ENCODE measurements at regions not wholly inside any gene's neighbourhood (a gene's known extent, or its start where the extent isn't known, plus 50 kb on each side); places are given as distances from the start of the nearest gene placed in this dataset.

DNA sequence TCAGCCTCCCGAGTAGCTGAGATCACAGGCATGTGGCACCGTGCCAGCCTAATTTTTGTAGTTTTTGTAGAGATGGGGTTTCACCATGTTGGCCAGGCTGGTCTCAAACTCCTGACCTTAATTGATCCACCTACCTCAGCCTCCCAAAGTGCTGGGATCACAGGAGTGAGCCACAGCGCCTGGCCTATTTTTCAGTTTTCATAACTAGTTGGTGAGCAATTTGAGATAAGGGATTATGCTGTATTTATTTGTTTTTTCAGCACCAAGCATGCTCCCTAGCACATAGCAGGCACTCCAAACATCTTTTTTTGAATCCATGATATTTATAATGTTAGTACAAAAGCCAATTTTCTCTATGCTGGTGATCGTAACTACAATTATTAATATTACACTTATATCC, 541.2 kb downstream of the SNAPC1 start:
- no peak for DNase-seq

GRCh38 chr14:62304257-62304656, 542.0 kb downstream of the SNAPC1 start:
- no peak for DNase-seq

- no peak for DNase-seq
Measured at GRCh38 chr14:62307844-62308243, 545.6 kb downstream of the SNAPC1 start.

GRCh38 chr14:62308316-62308715, 546.1 kb downstream of the SNAPC1 start:
- DNase-seq: no peak

GRCh38 chr14:62308891-62309290, 546.7 kb downstream of the SNAPC1 start:
- DNase-seq: no peak

DNA sequence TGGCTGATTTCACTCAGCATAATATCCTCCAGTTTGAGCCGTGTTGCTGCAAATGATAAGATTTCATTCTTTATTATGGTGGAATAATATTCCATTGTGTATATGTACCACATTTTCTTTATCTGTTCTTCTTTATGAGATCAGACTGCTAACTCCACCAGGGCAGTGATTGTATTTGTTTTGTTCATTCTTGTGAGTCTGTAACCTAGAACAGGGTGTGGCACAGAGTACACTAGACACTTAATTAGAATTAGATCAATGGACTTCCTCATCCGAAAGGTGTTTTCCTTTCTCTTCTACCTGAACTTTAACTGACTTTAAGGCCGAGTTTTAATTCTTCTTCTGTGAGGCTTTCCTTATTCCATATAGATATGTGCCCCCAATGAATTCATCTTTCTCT, 551.0 kb downstream of the SNAPC1 start:
- no peak for DNase-seq

DNA sequence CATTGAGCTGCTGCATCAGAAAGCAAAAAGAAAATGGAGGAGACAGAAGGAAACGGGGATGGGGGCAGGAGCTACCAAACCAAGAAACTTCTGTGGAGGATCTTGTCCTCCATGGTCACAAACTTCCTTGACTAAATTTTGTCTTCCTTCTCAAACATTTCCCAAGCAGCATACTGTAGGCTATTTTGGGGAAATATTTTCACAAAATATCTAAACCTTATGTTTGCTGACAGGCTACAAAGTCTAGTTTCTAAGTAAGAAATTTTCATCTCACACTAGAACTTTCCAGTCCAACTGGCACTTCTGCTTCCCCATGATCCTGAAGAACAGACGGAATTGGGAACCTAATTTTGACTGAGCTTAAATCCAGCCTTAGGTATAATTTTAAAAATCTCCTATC, 552.0 kb downstream of the SNAPC1 start:
- DNase-seq: no peak

DNA sequence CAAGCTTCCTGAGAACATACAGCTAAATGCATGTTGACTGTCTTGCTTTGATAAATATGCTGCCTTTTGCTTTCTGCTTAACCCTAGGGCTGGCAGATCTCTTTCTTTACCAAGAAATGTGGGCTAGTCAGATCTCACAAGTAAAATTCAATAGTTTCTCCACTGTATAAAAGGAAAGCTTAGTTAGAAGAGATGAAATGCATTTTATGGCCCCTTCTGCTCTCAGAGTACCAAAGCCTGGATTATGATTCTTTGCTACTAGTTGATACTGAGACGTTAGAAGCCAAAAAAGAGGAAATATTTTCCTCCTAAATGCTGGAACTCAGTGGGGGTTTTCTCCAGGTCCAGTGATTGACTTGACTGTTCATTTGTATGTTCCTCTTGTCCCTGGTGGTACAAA, 552.7 kb downstream of the SNAPC1 start:
- no peak for DNase-seq

GRCh38 chr14:62315631-62316030, 553.4 kb downstream of the SNAPC1 start:
- no peak for DNase-seq

GRCh38 chr14:62322216-62322615, 560.0 kb downstream of the SNAPC1 start:
- DNase-seq: no peak

DNA sequence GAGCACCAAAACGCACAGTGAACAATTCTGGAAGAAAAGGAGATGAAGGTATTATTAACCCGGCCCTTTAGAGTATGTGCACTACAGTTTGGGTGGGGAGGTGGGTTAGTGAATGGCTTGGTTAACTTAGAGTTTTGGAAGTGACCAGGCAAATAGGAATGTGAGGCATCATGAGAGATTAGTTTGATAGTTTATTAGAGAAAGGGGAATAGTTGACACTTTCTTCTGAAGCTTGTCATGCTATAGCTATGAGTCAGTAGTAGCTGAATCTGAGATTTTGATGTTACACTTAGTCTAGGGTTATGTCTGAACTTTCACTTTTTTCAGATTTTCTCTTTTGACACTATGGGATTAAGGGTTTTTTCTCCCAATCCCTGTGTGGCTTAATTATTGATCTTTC, 567.2 kb downstream of the SNAPC1 start:
- DNase-seq: no peak

DNA sequence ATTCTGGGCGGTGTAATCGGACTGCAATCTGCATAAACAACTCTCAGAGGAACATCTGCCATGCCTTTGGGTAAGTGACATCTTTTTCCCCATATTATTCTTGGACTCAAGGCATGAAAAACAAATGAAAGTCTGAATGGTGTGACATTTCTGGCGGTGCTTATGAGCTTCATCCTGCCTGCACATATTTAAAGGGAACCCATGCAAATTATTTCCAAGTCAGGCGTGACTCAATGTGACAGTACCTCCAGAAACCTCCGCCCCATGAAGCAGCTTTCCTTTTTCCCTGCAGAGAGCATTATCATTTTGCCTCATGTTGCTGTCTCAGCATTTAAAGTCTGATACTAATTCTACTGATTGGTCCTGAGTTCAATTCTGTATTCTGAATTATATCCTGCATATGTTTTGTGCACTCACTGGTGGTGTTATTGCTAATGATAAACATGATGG, 585.4 kb downstream of the SNAPC1 start:
- DNase-seq: no peak

DNA sequence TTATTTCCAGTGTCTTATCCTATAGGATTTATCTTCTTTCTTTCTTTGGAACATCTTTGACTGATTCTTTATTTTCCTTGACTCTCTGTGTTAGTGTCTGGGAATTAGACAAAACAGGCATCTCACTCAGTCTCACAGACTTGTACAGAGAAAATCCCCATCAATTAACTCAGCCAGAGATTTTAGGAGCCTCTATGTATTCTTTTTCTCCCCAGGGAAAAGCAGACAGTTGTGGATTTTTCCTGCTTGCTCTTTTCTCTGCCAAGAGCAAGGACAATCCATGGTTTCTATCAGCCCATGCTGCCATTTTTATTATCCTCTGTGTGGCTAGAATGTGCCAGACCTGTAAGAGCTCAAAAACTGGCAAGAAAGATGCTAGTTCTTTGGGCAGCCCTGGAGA, 595.1 kb downstream of the SNAPC1 start:
- no peak for DNase-seq

DNA sequence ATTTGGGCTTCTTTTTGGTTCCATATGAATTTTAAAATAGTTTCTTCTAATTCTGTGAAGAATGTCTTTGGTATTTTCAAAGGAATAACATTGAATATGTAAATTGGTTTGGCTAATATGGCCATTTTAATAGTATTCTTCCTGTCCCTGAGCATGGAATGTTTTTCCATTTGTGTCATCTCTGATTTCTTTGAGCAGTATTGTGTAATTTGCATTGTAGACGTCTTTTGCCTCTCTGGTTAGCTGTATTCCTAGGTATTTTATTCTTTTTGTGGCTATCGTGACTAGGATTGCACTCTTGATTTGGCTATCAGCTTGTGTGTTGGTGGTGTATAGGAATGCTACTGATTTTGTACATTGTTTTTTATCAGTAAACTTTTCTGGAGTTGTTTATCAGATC, 601.9 kb downstream of the SNAPC1 start:
- no peak for DNase-seq

DNA sequence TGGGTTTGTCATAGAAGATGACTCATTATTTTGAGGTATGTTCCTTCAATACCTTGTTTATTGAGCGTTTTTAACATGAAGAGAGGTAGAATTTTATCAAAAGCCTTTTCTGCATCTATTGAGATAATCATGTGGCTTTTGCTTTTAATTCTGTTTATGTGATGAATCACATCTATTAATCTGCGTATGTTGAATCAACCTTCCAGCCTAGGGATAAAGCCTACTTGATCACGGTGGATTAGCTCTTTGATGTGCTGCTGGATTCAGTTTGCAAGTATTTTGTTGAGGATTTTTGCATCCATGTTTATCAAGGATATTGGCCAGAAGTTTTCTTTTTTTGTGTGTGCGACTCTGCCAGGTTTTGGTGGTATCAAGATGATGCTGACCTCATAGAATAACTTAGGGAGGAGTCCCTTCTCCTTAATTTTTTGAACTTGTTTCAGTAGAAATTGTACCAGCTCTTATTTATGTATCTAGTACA, 602.6 kb downstream of the SNAPC1 start:
- DNase-seq: peak in 1 of 2 experiments; percentile 20

DNA sequence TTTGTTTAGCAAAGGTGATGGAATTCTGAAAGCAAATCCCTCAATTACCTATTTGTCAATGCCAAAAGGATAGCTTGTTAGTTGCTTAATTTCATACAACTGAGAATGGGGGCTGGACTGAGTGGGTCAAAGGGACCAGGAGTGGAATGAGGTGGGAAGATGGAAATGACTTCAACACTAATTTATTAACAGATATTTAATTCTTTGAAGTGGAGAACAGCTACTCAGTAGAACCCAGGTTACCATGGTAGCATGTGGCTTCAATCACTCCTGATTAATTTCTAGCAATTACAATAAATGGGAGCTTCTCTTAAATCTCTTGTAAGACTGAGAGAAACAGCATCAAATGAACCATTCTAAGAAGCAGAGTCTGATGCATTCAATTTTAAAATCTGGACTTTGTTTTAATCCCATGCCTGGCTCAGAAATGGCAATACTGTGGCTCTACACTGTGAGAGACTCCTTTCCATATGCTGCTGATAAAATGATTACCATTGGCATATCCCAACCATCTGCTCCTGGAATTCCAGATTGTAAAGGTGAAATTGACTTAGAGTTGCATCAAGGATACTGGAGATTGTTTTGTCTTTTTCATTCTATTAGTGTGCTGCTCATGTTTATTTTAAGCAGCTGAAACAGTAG, 607.8 kb downstream of the SNAPC1 start:
- DNase-seq: peak; percentile 89 to 98

GRCh38 chr14:62373944-62374343, 611.7 kb downstream of the SNAPC1 start:
- no peak for DNase-seq

DNA sequence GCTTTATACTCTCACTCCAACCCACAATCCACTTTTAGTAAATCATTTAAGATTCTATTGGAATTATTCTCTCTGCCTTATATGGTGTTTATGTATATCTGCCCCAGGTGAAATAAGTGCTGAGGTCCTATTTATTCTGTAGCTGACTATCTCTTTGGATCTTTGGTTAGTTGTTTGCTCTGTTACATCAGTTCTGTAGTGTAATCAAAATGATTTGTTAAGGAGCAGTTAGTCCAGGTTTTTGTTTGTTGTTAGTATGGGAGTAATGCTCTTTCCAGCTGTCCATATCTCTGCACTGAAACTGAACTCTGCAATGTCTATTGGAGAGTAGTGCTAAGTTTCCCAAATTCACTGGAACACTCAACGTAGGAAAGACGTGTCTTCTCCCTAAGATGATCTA, 615.8 kb downstream of the SNAPC1 start:
- no peak for DNase-seq

DNA sequence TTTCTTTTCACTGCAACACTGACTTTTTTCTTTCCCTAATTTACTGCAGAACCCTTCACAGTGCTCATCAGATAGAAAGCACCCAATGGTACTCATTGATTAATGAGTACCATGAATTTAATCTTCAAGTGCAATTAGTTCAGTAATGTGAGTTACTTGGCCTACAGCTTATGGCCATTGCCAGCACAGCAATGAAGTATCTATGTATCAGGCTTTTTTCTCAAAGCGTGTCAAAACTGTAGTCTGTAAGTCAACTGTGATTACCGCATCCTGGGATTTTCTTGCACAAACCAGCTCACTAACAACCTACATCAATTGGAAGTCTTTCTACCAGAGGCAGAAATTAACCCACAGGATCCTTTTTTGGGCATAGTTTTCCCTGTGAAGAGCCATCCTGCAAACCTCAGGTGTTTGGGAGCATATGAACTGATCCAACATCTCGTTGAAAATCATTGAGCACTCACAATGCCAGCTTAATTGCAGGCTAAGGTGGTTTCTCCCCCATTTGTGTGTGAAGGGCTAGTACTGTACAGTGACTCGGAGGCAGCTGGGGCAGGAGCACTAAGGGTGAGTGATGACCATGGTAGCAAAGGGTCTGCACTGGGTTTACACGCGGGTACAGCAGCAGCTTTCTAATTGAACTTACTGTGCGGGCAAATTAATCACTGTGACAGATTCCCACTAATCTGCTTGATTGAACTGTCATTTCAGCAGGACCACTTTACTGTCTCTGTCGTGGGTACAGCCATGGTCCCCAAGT, 619.3 kb downstream of the SNAPC1 start:
- peak in 1 of 2 experiments; percentile 52 for DNase-seq

DNA sequence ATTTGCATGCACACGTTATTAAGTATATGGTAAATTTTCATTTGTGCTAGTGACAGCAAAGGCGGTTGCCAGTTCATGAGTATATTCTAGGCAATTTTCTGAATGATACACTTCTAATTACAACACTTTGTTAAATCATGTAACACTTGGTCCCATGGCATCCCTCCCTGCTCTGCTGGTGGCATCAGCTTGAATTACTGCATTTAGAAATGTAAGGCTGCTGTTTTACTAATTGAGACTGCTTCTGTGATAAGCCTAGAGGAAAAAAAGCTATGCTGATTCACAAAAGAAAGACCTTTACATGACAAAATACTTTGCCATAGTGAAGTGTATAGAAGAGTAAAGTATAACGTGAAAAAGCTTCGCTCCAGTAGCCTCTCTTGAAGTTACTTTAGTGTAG, 636.1 kb downstream of the KCNH5 start:
- DNase-seq: no peak

- DNase-seq: no peak
Measured at GRCh38 chr14:62409626-62410300, 635.5 kb downstream of the KCNH5 start.

DNA sequence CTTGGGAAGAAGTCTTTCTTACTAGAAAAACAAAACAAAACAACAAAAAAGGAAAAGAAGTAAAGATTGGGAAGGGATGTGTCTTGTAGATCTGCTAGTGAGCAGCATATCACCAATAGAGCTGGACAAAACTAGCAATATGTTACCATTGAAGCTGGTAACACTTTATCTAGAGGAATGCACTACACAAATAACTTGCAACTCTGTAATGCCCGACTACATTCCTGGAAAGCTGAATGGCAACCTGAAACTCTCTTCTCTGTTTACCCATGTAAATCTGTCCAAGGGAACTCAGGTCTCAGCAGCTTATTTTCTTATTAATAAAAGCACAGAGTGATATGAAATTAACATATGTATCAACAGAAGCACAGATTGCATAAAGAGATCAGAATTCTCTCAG, 624.4 kb downstream of the KCNH5 start:
- no peak for DNase-seq

DNA sequence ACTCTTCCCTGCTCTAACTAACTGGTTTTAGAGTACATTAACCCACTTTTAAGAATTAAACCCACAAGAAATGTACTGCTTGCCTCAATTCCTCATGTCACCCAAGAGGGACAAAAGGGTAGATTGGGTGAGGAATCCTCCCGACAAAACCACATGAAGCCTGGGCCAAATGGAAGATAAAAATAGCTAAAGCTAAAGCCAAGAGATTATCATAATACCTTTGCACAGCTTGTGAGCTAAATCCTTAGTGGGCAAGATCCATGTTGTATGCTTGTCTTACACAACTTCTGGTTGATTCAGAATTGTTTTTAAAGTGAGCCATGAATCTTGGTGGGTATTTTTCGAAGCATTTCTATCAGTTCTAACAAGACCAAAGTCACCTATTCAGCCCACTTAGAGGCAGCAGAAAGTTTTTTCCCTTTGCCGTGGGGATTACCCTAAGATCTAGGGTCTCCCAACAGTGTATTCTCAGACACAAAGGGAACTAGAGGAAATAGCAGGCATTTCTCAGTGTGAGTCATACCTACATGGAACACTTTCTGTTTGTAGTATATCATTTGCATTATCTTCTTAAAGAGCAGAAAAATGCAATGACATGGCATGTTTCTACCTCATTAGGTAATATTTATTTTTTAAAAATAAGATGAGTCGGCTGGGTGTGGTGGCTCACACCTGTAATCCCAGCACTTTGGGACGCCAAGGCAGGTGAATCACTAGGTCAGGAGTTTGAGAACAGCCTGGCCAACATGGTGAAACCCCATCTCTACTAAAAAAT, 616.6 kb downstream of the KCNH5 start:
- no peak for DNase-seq
